DOHH2 (cell line): ENCODE measurements at regions not wholly inside any gene's neighbourhood (a gene's known extent, or its start where the extent isn't known, plus 50 kb on each side); places are given as distances from the start of the nearest gene placed in this dataset.

Source experiments
- H3F3A ChIP-seq: fragments of 200-600 bp; sonication (generic), shearing (Covaris generic); 2 replicates; pipeline ENCODE4 v1.6.0; 2016; ENCODE audit warnings: antibody characterized with exemption, mild to moderate bottlenecking; ENCODE audit not compliant: control insufficient read depth, insufficient read depth
- H3K27ac ChIP-seq: fragments of 200-600 bp; sonication (generic); 2 replicates; pipeline ENCODE4 v1.5.1; 2014; ENCODE audit warnings: low read depth, mild to moderate bottlenecking, low read length, moderate library complexity
- H3K27me3 ChIP-seq: fragments of 200-600 bp; sonication (generic); 2 replicates; pipeline ENCODE4 v1.6.1; 2014; ENCODE audit warnings: mild to moderate bottlenecking, low read length, mixed read lengths; ENCODE audit not compliant: control insufficient read depth
- H3K36me3 ChIP-seq: fragments of 200-600 bp; sonication (generic); 2 replicates; pipeline ENCODE4 v1.6.1; 2014; ENCODE audit warnings: mild to moderate bottlenecking, low read length, moderate library complexity, mixed read lengths; ENCODE audit not compliant: control insufficient read depth
- H3K4me1 ChIP-seq: fragments of 200-600 bp; sonication (generic); 2 replicates; pipeline ENCODE4 v1.6.1; 2014; ENCODE audit warnings: mild to moderate bottlenecking, low read length, mixed read lengths; ENCODE audit not compliant: control insufficient read depth
- H3K4me2 ChIP-seq: fragments of 200-600 bp; sonication (generic); 2 replicates; pipeline ENCODE4 v1.6.0; 2014; ENCODE audit warnings: mild to moderate bottlenecking, low read length, moderate library complexity
- H3K4me3 ChIP-seq: fragments of 200-600 bp; sonication (generic); 2 replicates; pipeline ENCODE4 v1.5.1; 2014; ENCODE audit warnings: mild to moderate bottlenecking, low read length, mixed read lengths
- H3K79me2 ChIP-seq: fragments of 200-600 bp; sonication (generic); 2 replicates; pipeline ENCODE4 v1.6.1; 2014; ENCODE audit warnings: mild to moderate bottlenecking, low read length, mixed read lengths; ENCODE audit not compliant: control insufficient read depth
- H3K9me2 ChIP-seq: fragments of 200-600 bp; sonication (generic); replicated peaks from 2 replicates; pipeline ENCODE4 v1.6.1; 2014; ENCODE audit warnings: mild to moderate bottlenecking, low read length, mixed read lengths; ENCODE audit not compliant: control insufficient read depth
- H3K9me3 ChIP-seq: fragments of 200-600 bp; sonication (generic); 2 replicates; pipeline ENCODE4 v1.6.1; 2014; ENCODE audit warnings: antibody characterized with exemption, low read length, mixed read lengths; ENCODE audit not compliant: control insufficient read depth, insufficient read depth
- H4K20me1 ChIP-seq: fragments of 200-600 bp; sonication (generic); 2 replicates; pipeline ENCODE4 v1.6.0; 2014; ENCODE audit warnings: low read depth, mild to moderate bottlenecking, antibody characterized with exemption, low read length, moderate library complexity; ENCODE audit not compliant: control insufficient read depth, insufficient read depth
- EZH2phosphoT487 ChIP-seq: fragments of 200-600 bp; sonication (generic); IDR thresholded peaks from 2 replicates; pipeline ENCODE4 v1.6.1; 2017; ENCODE audit warnings: borderline replicate concordance, mild to moderate bottlenecking, antibody characterized with exemption, low read length, moderate library complexity, mixed read lengths
- TF ChIP-seq, protein P1 (sequence below): fragments of 200-600 bp; sonication (generic); IDR thresholded peaks from one replicate; pipeline ENCODE4 v1.5.1; 2014; ENCODE audit warnings: antibody characterized with exemption, mild to moderate bottlenecking, low read depth, low read length; ENCODE audit not compliant: poor library complexity, severe bottlenecking

DNA sequence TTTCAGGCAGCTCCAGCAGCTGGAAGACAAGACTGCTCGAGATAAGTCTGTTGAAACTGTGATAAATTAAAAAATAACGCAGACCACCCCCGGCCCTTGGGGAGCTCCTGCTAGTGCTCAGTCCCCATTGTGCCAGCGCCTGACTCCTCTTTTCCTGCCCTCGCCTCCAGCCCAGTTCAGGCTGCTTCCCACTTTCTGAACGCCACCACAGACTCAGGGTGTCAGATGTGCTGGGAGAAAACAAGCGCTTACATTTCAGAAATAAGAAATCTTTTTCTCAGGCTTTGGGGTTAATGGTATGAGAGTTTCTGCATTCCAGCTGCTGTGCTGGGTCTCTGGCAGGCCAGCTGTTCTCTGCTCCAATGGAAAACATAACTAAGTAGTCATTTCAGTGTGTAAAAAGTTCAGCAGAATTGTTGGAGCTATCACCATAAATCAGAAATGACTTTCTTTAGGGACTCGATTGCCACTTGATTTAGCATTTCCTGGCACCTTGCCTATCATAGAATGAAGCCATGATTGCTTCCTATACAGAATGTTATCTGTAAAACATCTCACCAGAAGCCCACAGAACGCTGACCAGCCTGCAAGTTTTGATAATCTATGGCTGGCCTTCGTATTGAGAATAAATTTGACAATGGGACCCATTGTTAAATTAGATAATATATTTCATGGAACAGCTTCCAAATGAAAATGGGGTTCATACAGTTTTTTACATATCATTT is 257.0 kb upstream of the ZNF32 start:
- no peak for TF ChIP-seq EZH2phosphoT487
- TF ChIP-seq, protein P1, sequence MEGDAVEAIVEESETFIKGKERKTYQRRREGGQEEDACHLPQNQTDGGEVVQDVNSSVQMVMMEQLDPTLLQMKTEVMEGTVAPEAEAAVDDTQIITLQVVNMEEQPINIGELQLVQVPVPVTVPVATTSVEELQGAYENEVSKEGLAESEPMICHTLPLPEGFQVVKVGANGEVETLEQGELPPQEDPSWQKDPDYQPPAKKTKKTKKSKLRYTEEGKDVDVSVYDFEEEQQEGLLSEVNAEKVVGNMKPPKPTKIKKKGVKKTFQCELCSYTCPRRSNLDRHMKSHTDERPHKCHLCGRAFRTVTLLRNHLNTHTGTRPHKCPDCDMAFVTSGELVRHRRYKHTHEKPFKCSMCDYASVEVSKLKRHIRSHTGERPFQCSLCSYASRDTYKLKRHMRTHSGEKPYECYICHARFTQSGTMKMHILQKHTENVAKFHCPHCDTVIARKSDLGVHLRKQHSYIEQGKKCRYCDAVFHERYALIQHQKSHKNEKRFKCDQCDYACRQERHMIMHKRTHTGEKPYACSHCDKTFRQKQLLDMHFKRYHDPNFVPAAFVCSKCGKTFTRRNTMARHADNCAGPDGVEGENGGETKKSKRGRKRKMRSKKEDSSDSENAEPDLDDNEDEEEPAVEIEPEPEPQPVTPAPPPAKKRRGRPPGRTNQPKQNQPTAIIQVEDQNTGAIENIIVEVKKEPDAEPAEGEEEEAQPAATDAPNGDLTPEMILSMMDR = no peak
- H3K4me2 ChIP-seq = no peak overlapping the region
- H3K27ac ChIP-seq = no peak overlapping the region
- no peaks in the 10 kb centered on the region for H3K79me2 ChIP-seq
- H4K20me1 ChIP-seq = no peaks in the 10 kb centered on the region
- no peaks in the 10 kb centered on the region for H3K9me3 ChIP-seq
- H3K36me3 ChIP-seq = no peaks in the 10 kb centered on the region
- H3K27me3 ChIP-seq = no peaks in the 10 kb centered on the region
- no peaks in the 10 kb centered on the region for H3K4me1 ChIP-seq
- H3K9me2 ChIP-seq = no peaks in the 10 kb centered on the region
- no peaks in the 10 kb centered on the region for H3F3A ChIP-seq
- no peak overlapping the region for H3K4me3 ChIP-seq

DNA sequence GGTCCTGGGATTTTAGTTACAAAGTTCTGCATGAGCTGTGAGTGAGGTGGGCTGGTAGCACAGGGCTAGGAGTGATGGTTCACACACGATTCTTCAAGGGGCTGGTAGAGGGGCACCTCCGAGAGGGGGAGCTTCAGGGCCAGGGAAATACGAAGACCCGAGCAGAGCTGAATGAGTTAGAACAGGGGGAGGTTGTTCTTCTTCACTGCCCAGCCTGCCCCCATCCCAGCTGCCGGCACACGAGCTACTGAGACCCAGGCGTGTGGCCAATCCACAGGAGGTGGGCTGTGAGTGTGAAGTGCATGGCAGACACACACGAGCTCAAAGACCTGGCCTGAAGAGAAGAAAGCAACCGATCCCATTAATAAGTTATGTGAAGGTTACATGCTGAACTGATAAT is 256.2 kb upstream of the ZNF32 start:
- H3K4me2 ChIP-seq = no peak overlapping the region
- H3K27ac ChIP-seq = no peak overlapping the region
- no peaks in the 10 kb centered on the region for H3K27me3 ChIP-seq
- no peaks in the 10 kb centered on the region for H3F3A ChIP-seq
- TF ChIP-seq EZH2phosphoT487 = no peak
- TF ChIP-seq, protein P1 = no peak
- H3K79me2 ChIP-seq = no peaks in the 10 kb centered on the region
- H3K4me1 ChIP-seq = no peaks in the 10 kb centered on the region
- no peaks in the 10 kb centered on the region for H3K36me3 ChIP-seq
- no peak overlapping the region for H3K4me3 ChIP-seq
- H3K9me3 ChIP-seq = no peaks in the 10 kb centered on the region
- H3K9me2 ChIP-seq = no peaks in the 10 kb centered on the region
- H4K20me1 ChIP-seq = no peaks in the 10 kb centered on the region

DNA sequence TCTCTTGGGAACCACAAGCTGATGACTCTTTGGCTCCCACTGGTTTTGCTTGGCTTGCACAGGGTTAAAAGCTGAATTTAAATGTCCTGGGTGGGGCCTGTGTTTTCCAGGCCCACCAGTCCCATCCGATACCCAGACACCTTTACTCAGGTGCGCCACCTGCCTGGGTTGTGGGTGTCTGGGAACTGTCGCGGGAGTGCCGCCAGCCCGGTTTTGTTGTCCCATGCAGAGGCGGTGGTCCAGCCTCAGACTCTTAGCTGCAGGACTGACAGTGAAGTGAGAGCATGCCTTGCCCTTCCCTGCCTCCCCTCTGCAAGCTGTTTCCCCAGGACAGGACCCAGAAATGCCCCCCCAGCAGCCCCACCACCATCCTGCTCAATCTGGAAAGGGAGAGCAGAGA is 255.6 kb upstream of the ZNF32 start:
- no peaks in the 10 kb centered on the region for H3K4me1 ChIP-seq
- no peak overlapping the region for H3K4me3 ChIP-seq
- H3K9me2 ChIP-seq = no peaks in the 10 kb centered on the region
- H3F3A ChIP-seq = no peaks in the 10 kb centered on the region
- H3K4me2 ChIP-seq = no peak overlapping the region
- no peaks in the 10 kb centered on the region for H3K79me2 ChIP-seq
- no peaks in the 10 kb centered on the region for H3K36me3 ChIP-seq
- H3K27ac ChIP-seq = no peak overlapping the region
- no peaks in the 10 kb centered on the region for H3K9me3 ChIP-seq
- no peaks in the 10 kb centered on the region for H4K20me1 ChIP-seq
- no peaks in the 10 kb centered on the region for H3K27me3 ChIP-seq
- TF ChIP-seq EZH2phosphoT487 = no peak
- TF ChIP-seq, protein P1 = no peak
